Kasumi-1 (cell line): ENCODE measurements at regions not wholly inside any gene's neighbourhood (a gene's known extent, or its start where the extent isn't known, plus 50 kb on each side); places are given as distances from the start of the nearest gene placed in this dataset.
"Not testable (repeated sequence)": the region's sequence is repeated elsewhere in the genome, so short reads cannot be mapped to it uniquely, and the experiment has no call there.

Experiments used
- DNase-seq, 2 experiments: peaks; one replicate each; lab custom pipeline; 2025; lab: John Stamatoyannopoulos, UW

GRCh38 chr12:124381456-124382296 is 86.8 kb downstream of the RFLNA start:
- no peak for DNase-seq

DNA sequence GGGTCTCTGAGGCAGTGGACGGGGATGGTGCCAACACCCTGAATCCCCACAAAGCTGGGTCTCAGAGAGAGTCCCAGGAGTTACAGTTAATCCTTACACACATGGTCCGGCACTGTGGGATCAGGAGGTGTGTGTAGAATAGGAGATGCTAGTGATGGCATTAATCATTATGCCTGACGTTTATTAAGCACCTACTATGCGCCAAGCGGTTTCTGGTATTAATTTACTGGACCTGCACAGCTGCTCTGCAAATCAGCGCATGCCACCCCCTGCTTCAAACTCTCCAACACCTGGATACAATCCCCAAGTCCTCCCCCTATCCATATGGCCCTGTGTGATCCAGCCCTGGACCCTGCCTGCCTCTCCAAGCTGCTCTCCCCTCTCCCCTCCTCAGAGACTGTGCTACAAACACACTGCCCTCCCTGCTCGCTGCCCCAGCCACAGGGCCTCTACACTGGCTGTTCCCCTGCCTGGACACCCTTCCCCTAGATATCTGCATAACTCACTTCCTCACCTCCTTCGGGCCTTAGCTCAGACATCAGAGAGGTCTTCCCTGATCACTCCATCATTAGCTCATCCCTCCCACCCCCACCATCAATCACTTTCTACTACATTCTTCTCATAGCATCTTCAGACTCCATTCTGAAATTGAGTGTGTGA is 86.0 kb downstream of the RFLNA start:
- peak in 1 of 2 experiments; percentile 48 for DNase-seq

DNA sequence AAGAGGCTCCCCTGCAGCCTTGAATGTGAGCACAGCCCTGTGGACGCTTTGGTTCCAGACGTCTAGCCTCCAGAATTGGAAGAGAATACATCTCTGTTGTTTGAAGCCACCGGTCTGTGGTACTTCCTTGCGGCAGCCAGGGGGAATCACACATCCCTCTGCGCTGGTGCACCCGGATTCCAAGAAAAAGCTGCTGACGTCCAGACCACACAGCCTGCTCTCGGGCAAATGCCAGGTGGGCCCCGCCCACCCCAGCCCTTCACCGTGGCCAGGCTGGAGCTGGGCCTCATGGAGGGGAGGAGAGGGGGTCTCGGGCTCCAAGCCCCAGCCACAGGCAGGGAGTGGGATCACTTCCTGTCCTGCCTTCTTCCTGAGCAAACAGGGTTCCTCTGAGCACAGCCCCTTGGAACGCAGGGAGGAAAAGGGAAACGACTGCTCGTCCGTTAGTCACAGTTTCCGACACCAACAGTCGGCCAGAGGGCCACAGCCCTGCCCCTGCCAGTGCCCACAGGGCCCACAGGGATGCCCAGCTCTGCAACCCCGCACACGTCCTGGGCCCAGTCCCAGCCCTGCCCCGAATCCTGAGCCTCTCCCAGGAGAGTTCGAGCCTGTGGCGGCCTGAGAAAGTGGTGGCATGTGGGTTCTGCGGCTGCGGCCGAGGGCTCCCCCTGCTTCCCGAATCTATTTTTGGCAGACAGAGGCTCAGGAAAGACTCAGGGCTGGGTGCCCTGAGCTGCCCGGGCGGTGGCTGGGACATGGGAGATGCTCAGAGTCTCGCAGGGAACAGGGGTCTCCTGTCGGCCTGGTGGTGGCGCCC is 85.3 kb downstream of the RFLNA start:
- DNase-seq, result peak; percentile 73 to 80

DNA sequence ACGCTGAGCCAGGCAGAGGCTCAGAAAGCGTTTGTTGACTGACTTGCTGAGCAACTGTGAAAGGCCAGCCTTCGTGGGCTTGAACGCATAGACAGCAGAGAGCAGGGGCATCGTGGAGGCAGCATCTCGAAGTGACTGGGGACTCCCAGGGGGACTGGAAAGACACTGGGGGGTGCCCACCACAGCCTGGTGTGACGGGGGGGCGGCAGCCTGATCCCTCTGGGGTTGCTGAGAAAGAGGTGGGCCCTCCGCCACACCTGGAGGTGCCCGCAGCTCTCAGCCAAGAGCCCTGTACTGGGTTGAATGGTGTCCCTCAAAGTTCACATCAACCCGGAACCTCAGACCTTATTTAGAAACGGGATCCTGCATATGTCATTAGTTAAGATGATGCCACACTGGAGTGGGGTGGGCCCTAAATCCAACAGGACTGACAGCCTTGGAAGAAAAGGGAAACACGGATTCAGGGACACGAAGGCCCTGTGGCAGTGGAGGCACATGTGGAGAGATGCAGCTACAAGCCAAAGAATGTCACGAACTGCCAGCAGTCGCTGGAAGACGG is 84.6 kb downstream of the RFLNA start:
- no peak for DNase-seq

DNA sequence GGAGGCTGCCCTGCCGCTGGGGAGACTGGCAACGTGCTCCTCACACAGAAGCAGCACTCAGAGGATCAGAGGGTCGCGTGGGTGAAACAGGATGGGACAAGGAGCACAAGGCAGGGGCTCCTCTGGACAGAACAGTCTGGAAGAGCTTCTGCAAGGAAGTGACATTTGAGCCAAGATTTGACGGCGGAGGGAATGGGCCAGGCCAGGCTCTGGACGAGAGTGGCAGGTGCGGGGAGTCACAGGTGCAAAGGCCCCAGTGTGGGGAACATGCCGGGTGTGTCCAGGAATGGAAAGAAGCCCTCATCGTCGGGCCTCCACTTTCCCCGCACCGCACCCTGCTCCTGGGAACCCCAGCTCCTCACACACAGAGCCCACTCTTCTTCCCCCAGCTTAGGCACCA is 84.0 kb downstream of the RFLNA start:
- no peak for DNase-seq

- no peak for DNase-seq
Measured at GRCh38 chr12:124377981-124378509, 83.2 kb downstream of the RFLNA start.

DNA sequence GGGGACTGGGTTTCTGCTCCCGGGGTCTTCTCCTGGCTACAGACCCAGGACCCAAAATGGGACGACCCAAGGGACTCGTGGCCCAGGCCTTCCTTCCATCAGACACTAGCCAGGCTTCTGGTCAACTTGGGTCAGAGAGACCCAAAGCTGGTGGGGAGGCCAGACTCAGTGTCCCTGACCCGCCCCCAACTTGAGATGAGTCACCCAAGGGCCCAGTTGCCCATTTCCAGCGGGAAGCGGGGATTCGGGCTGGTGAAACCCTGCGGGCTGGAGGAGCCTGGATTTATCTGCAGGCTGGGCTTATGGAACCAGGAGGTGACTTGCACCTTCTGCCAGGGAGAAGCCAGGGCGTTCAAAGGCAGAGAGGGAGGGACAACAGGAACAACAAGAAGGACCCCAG is 81.5 kb downstream of the RFLNA start:
- DNase-seq, result no peak

GRCh38 chr12:124375789-124376175 is 80.9 kb downstream of the RFLNA start:
- no peak for DNase-seq

DNA sequence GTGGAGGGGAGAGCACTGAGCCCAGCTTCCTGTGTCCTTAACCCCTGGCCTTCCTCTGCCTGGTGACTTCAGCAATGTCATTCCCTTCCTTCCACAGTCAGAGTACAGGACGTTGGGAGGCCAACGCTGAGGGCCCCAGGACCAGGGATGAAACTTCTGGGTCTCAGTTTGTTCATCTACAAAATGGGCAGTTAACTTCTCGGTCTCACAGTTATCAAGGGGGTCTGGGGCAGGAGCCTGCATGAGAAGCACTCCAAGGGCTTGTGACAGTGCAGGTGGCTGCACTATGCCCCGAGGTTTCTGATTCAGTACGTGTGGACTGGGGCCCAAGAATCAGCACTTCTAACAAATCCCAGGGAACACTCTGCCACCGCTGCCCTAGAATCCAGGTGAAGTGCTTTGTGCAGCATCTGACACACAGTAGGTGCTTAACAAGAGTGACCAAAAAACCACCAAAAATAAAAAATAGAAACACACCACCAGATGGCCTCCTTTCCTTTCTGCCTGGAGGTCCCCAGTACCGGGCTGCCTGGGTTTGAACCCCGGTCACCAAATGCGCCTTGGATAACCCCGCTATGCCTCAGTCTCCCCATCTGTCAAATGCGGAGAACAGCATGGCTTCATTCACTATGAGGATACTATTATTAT is 80.4 kb downstream of the RFLNA start:
- DNase-seq, result no peak

DNA sequence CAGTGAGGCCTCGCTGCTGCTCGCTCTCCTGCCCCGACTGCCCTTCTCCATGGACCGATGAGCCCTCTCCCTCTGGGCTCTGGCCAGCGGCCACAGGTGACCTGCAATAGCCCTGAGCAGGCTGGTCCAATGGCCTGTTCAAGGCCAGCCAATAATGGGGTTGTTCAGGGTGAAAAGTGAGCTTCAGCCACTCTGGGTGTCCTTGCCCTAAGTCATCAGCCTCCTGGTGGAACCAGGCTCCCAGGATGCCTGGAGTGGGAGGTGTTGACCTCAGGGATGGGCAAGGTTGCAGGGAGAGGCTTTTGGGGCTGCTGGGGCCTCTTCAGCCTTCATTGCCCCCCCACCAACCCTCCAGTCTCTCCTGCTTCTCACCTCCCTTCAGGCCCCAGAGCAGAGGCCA is 79.7 kb downstream of the RFLNA start:
- DNase-seq, result no peak

DNA sequence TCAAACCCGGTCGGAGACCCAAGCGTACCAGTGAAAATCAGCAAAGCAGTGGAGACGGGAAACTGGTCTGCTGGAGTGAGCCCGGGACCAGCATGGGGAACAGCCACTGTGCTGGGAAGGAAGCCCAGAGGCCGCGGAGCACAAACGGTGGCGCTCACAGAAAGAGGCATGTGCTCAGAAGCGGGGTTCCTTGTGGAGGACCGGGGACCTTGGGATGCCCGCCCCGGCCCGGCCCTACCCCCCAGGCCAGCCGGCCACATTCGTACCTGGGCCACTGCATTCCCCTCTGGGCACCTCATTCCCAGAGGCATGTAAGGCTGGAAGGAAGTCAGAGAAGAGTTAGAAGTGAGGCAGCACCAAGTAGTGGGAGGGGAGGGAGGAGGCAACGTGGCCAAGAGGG is 79.3 kb downstream of the RFLNA start:
- DNase-seq, result no peak

GRCh38 chr12:124373701-124374100 is 78.8 kb downstream of the RFLNA start:
- DNase-seq, result not testable (repeated sequence)

DNA sequence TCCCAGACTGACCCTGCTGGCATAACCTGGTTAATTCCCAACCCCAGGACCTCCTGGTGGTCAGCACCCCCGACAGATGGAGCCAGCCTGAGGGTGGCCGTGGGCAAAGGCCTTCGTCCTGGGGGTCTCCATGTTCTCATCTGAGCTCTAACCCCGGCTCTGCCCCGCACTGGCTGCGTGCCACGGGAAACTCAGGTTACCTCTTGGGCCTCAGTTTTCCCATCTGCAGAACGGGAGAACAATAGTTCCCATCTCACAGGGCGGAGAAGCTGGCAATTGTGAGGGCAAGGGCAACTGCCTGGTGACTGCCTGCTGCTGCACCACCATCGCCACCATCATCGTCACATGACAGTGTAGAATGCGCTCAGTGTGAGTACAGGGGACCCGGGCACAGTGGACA is 77.9 kb downstream of the RFLNA start:
- no peak for DNase-seq

- DNase-seq, result no peak
Measured at GRCh38 chr12:124371970-124372555, 77.2 kb downstream of the RFLNA start.

DNA sequence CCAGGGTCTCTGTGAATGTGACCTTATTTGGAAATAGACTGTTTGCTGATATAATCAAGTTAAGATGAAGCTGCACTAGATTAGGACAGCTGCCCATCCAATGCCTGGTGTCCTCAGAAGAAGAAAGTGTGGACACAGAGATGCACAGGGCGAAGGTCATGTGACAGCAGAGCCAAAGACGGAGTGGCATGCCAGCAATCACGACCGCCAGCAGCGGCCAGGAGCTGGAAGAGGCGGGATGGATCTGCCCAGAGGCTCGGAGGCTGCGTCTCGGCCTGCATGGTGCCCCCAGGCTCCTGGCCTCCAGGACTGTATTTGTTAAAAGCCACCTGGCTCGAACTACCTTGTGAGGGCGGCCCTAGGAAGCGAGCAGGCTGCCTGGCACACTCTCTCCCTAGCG is 76.5 kb downstream of the RFLNA start:
- no peak for DNase-seq

DNA sequence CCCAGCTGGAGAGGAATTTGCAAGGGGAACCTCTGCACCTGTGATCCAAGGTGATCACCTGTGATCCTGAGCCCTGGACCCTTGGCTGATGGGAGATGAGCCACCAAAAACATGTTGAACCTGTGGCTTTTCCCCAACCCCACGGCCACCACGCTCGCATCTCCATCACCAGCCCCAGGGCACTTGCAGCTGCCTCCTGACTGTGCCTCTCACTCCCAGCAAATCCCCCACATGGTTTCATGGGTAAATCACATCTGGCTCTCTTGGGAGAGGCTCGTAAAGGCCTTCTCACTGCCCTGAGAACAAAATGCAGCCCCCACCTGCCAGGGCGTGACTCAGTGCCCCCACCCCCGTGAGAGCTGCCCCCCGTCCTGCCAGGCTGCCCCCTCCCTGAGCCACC is 76.0 kb downstream of the RFLNA start:
- no peak for DNase-seq

GRCh38 chr12:124370384-124370783 is 75.5 kb downstream of the RFLNA start:
- no peak for DNase-seq

DNA sequence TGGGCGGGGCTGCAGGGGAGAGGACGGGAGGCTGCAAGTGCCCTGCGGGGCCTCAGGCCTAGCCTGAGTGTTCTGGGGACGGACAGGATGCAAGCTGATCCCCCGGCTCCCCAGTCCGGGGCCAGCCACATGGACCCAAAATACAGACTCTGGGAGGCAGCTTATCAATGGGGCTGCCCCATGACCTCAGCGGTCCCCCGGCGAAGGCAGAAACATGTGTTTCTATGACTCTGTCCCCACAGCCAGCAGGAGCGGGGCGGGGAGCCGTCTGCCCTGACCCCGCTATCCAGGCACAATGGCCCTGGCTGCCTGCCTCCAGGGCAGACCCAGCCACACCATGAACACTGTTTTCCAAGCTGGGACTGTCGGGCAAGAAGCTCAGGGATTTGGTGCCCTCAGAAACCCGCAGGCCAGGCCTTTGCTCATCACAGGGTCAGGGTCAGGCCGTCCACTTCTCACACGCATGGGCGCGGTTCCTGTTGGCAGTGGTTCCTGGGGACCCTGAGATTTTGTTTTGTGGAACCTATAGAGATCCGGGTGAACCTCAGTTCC is 75.0 kb downstream of the RFLNA start:
- DNase-seq, result no peak

DNA sequence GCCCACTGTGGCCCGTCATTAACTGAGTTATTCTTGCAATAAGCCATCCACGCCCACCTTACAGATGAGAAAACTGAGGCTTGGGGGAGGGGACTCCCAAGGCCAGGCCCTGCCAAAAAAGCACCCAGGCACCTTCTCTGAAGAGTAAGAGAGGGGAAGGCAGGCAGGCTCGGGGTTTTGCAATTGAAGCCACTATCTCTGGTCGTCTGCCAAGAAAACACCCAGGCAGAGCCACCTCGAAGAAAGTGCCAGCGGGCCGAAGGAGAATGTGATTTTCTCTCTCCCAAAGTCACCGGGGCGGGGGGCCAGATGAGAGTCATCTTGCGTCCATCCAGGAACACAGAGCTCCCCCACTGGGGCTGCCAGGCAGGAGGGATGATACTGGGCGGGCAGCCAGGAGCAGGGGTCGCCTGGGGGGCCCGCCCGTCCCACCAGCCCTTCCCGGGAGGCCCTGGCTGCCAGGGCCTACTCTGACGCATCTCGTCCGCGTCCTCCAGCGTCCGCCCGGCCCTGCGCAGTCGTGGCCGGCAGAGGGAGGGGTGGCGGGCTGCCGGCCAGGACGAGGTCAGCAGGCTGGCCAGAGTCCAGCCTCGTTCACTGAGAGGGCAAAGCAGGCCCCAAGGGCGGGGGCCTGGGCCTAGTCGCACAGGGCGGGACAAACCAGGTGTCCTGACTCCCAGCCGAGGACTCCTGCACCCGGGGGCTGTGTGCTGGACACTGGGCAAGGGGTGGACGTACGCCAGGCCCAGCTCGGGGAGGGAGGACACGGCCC is 74.3 kb downstream of the RFLNA start:
- DNase-seq, result peak in 1 of 2 experiments; percentile 3

DNA sequence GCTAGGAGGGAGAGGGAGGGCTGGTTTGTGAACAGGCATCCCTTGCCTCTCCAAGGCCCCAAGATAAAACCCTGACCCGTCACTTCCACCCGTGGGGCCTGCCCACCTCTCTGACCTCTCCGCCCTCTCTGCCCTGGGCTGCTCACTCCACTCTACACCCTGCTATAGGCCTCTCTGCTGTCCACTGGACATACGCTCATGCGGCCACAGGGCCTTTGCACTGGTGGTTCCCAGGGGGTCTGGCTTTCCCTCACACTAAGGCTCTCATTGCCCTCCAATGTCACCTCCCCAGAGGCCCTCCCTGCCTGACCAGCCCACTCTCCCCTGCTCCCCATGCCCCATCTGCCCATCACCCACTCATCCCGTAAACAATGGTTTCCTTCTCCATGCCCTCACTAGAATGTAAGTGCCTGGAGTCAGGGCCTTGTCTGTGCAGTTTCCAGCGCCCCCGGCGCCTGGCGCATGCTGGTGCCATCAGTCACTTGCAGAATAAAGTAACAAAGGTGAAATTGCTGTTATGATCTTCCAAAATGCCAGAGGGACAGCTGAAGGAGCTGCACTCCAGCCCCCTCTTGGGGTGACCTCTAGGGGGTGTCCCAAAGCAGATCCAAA is 73.6 kb downstream of the RFLNA start:
- DNase-seq, result no peak
